ENCODE measurements at regions not wholly inside any gene's neighbourhood (a gene's known extent, or its start where the extent isn't known, plus 50 kb on each side); places are given as distances from the start of the nearest gene placed in this dataset.

GRCh38 chr6:56744528-56744927 is 101.8 kb upstream of the DST start:
- no peaks in the 10 kb centered on the region for H3K4me1 ChIP-seq (ENCODE audit: insufficient read depth, low read length, severe bottlenecking)
- no peak overlapping the region for H3K4me2 ChIP-seq (ENCODE audit: low read length)
- H3K4me3 ChIP-seq (ENCODE audit: low read depth, low read length, poor library complexity, severe bottlenecking), result no peak overlapping the region
- no peaks in the 10 kb centered on the region for H4K20me1 ChIP-seq (ENCODE audit: insufficient read depth, low read length)
- no peaks in the 10 kb centered on the region for H3K9me3 ChIP-seq (ENCODE audit: low read length)
- H3K27ac ChIP-seq (ENCODE audit: low read depth, low read length, poor library complexity, severe bottlenecking), result no peak overlapping the region
- TF ChIP-seq EZH2 (IDR thresholded peaks at IDR 0.05; ENCODE audit: borderline replicate concordance, low read length), result no peak
- TF ChIP-seq, protein P1, sequence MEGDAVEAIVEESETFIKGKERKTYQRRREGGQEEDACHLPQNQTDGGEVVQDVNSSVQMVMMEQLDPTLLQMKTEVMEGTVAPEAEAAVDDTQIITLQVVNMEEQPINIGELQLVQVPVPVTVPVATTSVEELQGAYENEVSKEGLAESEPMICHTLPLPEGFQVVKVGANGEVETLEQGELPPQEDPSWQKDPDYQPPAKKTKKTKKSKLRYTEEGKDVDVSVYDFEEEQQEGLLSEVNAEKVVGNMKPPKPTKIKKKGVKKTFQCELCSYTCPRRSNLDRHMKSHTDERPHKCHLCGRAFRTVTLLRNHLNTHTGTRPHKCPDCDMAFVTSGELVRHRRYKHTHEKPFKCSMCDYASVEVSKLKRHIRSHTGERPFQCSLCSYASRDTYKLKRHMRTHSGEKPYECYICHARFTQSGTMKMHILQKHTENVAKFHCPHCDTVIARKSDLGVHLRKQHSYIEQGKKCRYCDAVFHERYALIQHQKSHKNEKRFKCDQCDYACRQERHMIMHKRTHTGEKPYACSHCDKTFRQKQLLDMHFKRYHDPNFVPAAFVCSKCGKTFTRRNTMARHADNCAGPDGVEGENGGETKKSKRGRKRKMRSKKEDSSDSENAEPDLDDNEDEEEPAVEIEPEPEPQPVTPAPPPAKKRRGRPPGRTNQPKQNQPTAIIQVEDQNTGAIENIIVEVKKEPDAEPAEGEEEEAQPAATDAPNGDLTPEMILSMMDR (IDR thresholded peaks at IDR 0.05; ENCODE audit: low read length), result no peak
- no peaks in the 10 kb centered on the region for H3K36me3 ChIP-seq (ENCODE audit: insufficient read depth, low read length)
- H2AFZ ChIP-seq (ENCODE audit: low read length), result no peak overlapping the region
- no peaks in the 10 kb centered on the region for H3K9me2 ChIP-seq (ENCODE audit: low read depth, low read length)
- H3K27me3 ChIP-seq (ENCODE audit: insufficient read depth, low read length), result no peaks in the 10 kb centered on the region
- H3K9ac ChIP-seq (ENCODE audit: low read length), result no peak overlapping the region
- H3F3A ChIP-seq (ENCODE audit: insufficient read depth, low read length), result no peaks in the 10 kb centered on the region
- no peaks in the 10 kb centered on the region for H3K79me2 ChIP-seq (ENCODE audit: insufficient read depth, low read length)

- Histone ChIP-seq H3K4me1 (ENCODE audit: insufficient read depth, low read length, severe bottlenecking) (no peaks in the 10 kb centered on the region), H3K27ac (ENCODE audit: low read depth, low read length, poor library complexity, severe bottlenecking) (no peak overlapping the region), H2AFZ (ENCODE audit: low read length) (no peak overlapping the region), H3K36me3 (ENCODE audit: insufficient read depth, low read length) (no peaks in the 10 kb centered on the region), H4K20me1 (ENCODE audit: insufficient read depth, low read length) (no peaks in the 10 kb centered on the region), H3K9me3 (ENCODE audit: low read length) (no peaks in the 10 kb centered on the region), H3K4me3 (ENCODE audit: low read depth, low read length, poor library complexity, severe bottlenecking) (no peak overlapping the region), H3K4me2 (ENCODE audit: low read length) (no peak overlapping the region), H3K79me2 (ENCODE audit: insufficient read depth, low read length) (no peaks in the 10 kb centered on the region), H3K27me3 (ENCODE audit: insufficient read depth, low read length) (no peaks in the 10 kb centered on the region), H3K9me2 (ENCODE audit: low read depth, low read length) (no peaks in the 10 kb centered on the region), H3F3A (ENCODE audit: insufficient read depth, low read length) (no peaks in the 10 kb centered on the region), H3K9ac (ENCODE audit: low read length) (no peak overlapping the region)
- no peak for TF ChIP-seq EZH2 (IDR thresholded peaks at IDR 0.05; ENCODE audit: borderline replicate concordance, low read length)
- TF ChIP-seq, protein P1 (IDR thresholded peaks at IDR 0.05; ENCODE audit: low read length), result no peak
These were observed 99.6 kb upstream of the DST start for GRCh38 chr6:56742122-56742791.

- no peaks in the 10 kb centered on the region for H3F3A ChIP-seq (ENCODE audit: insufficient read depth, low read length)
- H3K9ac ChIP-seq (ENCODE audit: low read length), result no peak overlapping the region
- no peak overlapping the region for H3K4me2 ChIP-seq (ENCODE audit: low read length)
- H4K20me1 ChIP-seq (ENCODE audit: insufficient read depth, low read length), result no peaks in the 10 kb centered on the region
- H2AFZ ChIP-seq (ENCODE audit: low read length), result no peak overlapping the region
- H3K9me3 ChIP-seq (ENCODE audit: low read length), result no peaks in the 10 kb centered on the region
- no peaks in the 10 kb centered on the region for H3K79me2 ChIP-seq (ENCODE audit: insufficient read depth, low read length)
- H3K27ac ChIP-seq (ENCODE audit: low read depth, low read length, poor library complexity, severe bottlenecking), result no peak overlapping the region
- no peaks in the 10 kb centered on the region for H3K27me3 ChIP-seq (ENCODE audit: insufficient read depth, low read length)
- TF ChIP-seq EZH2 (IDR thresholded peaks at IDR 0.05; ENCODE audit: borderline replicate concordance, low read length), result no peak
- TF ChIP-seq, protein P1 (IDR thresholded peaks at IDR 0.05; ENCODE audit: low read length), result no peak
- no peaks in the 10 kb centered on the region for H3K4me1 ChIP-seq (ENCODE audit: insufficient read depth, low read length, severe bottlenecking)
- no peaks in the 10 kb centered on the region for H3K9me2 ChIP-seq (ENCODE audit: low read depth, low read length)
- H3K36me3 ChIP-seq (ENCODE audit: insufficient read depth, low read length), result no peaks in the 10 kb centered on the region
- no peak overlapping the region for H3K4me3 ChIP-seq (ENCODE audit: low read depth, low read length, poor library complexity, severe bottlenecking)
These were observed 98.8 kb upstream of the DST start for GRCh38 chr6:56741472-56741871.

All from OCI-LY1 (cell line).